GM06990 (cell line): ENCODE measurements at regions not wholly inside any gene's neighbourhood (a gene's known extent, or its start where the extent isn't known, plus 50 kb on each side); places are given as distances from the start of the nearest gene placed in this dataset.

Source experiments
- DNase-seq: peaks from one replicate; pipeline ENCODE4 v3.0.0-alpha.2; 2011; ENCODE audit not compliant: insufficient read length; ENCODE audit errors: extremely low read depth
- H3K27me3 ChIP-seq: replicated peaks from 2 replicates; pipeline ENCODE4 v1.6.0; 2011; ENCODE audit warnings: low read length; ENCODE audit not compliant: control insufficient read depth, insufficient read depth
- H3K36me3 ChIP-seq: 2 replicates; pipeline ENCODE4 v1.5.1; 2011; ENCODE audit warnings: low read length; ENCODE audit not compliant: control insufficient read depth, insufficient read depth
- H3K4me3 ChIP-seq: replicated peaks from 2 replicates; pipeline ENCODE4 v1.5.1; 2011; ENCODE audit warnings: low read depth, mild to moderate bottlenecking, control low read depth, low read length
- TF ChIP-seq, protein P1 (sequence below): IDR thresholded peaks from 2 replicates; pipeline ENCODE4 v1.5.1; 2011; ENCODE audit warnings: low read length, control low read depth, mild to moderate bottlenecking, inconsistent platforms; ENCODE audit not compliant: insufficient read depth, poor library complexity, severe bottlenecking

GRCh38 chr6:27132532-27133280 lies 114.8 kb upstream of the PRSS16 start:
- peak overlapping the region; percentile 69 for H3K4me3 ChIP-seq

GRCh38 chr6:27133281-27134227 lies 113.9 kb upstream of the PRSS16 start:
- Histone ChIP-seq H3K27me3 (no peaks in the 10 kb centered on the region), H3K4me3 (peak overlapping the region; percentile 67), H3K36me3 (no peaks in the 10 kb centered on the region)
- peak; percentile 91 for DNase-seq
- TF ChIP-seq, protein P1, sequence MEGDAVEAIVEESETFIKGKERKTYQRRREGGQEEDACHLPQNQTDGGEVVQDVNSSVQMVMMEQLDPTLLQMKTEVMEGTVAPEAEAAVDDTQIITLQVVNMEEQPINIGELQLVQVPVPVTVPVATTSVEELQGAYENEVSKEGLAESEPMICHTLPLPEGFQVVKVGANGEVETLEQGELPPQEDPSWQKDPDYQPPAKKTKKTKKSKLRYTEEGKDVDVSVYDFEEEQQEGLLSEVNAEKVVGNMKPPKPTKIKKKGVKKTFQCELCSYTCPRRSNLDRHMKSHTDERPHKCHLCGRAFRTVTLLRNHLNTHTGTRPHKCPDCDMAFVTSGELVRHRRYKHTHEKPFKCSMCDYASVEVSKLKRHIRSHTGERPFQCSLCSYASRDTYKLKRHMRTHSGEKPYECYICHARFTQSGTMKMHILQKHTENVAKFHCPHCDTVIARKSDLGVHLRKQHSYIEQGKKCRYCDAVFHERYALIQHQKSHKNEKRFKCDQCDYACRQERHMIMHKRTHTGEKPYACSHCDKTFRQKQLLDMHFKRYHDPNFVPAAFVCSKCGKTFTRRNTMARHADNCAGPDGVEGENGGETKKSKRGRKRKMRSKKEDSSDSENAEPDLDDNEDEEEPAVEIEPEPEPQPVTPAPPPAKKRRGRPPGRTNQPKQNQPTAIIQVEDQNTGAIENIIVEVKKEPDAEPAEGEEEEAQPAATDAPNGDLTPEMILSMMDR: no peak

More at GRCh38 chr6:27132532-27133280, 114.8 kb upstream of the PRSS16 start:
- Histone ChIP-seq H3K27me3 (no peaks in the 10 kb centered on the region), H3K36me3 (no peaks in the 10 kb centered on the region)
- TF ChIP-seq, protein P1: no peak
- peak; percentile 96 for DNase-seq

- no peak for DNase-seq
- TF ChIP-seq, protein P1: no peak
- no peaks in the 10 kb centered on the region for H3K36me3 ChIP-seq
- no peak overlapping the region for H3K4me3 ChIP-seq
- H3K27me3 ChIP-seq: no peaks in the 10 kb centered on the region
These were observed 112.3 kb upstream of the PRSS16 start for GRCh38 chr6:27135087-27135657.

- Histone ChIP-seq H3K36me3 (no peaks in the 10 kb centered on the region), H3K4me3 (no peak overlapping the region), H3K27me3 (no peaks in the 10 kb centered on the region)
- TF ChIP-seq, protein P1: no peak
- DNase-seq: no peak
These were observed 111.3 kb upstream of the PRSS16 start for GRCh38 chr6:27136077-27136644.

DNA sequence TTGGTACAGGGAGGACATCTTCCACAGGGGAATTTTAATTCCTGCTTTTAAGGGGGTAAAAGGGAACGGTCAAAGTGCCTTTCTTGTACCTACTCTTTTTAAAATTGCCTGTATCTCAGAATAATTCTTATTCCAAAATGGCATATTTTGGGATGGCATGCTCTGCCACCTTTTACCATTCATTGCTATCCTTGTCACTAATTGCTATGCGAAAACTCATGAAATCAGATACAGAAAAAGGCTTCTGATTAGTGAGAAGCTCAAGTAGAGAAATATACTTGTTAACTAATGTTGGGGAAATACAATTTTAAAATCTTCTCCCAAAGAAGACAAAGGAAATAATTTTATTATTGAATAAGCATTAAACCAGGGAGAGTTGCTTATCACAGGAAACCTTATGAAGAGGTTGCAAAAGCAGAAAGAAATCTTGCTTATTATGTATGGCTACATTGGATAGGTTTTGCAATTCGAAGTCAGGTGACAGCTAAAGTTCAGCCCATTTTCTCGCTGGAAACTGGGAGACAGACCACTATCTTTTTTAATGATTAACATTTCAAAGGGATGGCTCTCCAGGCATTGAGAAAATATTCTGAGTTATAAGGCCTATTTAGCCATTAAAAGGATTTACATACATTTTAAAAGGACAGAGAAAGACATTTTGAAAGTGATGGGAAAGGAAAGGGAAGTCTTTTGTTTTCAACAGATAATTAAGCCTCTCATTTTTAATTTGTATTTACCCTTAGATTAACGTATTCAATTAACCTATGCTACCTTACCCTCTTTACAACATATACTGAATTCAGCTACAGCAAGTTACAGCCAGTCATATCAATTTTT lies 110.3 kb upstream of the PRSS16 start:
- TF ChIP-seq, protein P1: no peak
- Histone ChIP-seq H3K27me3 (no peaks in the 10 kb centered on the region), H3K4me3 (no peak overlapping the region), H3K36me3 (no peaks in the 10 kb centered on the region)
- DNase-seq: no peak
